ENCODE measurements at regions not wholly inside any gene's neighbourhood (a gene's known extent, or its start where the extent isn't known, plus 50 kb on each side); places are given as distances from the start of the nearest gene placed in this dataset.

DNA sequence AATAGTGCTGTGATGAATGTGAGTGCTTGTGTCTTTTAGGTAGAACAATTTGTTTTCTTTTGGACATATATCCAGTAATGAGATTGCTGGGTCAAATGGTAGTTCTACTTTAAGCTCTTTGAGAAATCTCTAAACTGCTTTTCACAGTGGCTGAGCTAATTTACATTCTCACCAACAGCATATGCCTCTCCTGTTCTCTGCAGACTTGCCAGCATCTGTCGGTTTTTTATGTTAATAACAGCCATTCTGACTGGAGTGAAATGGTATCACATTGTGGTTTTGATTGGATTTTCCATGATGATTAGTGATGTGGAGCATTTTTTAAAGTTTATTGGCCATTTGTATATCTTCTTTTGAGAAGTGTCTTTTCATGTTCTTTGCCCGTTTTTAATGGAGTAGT, 647.3 kb upstream of the ADAMTS5 start:
- WGBS (ENCODE audit: insufficient coverage) = no CpG with 5 or more reads among the region's 2 CpGs
- Mint-ChIP-seq H3K27ac (no peak overlapping the region), H3K4me1 (no peaks in the 10 kb centered on the region), H3K9me3 (peaks cover 0 to 9% (median 4%) of the 10 kb centered on the region in 7 donors), H3K27me3 (ENCODE audit: low read depth in 3 of 3) (peaks cover 0 to 1% (median 0%) of the 10 kb centered on the region in 3 donors), H3K4me3 (no peak overlapping the region), H3K36me3 (no peaks in the 10 kb centered on the region)
- H3K27ac ChIP-seq (ENCODE audit: low read depth in 1 of 2, low read length in 2 of 2) = no peak overlapping the region
- TF ChIP-seq, protein P1, sequence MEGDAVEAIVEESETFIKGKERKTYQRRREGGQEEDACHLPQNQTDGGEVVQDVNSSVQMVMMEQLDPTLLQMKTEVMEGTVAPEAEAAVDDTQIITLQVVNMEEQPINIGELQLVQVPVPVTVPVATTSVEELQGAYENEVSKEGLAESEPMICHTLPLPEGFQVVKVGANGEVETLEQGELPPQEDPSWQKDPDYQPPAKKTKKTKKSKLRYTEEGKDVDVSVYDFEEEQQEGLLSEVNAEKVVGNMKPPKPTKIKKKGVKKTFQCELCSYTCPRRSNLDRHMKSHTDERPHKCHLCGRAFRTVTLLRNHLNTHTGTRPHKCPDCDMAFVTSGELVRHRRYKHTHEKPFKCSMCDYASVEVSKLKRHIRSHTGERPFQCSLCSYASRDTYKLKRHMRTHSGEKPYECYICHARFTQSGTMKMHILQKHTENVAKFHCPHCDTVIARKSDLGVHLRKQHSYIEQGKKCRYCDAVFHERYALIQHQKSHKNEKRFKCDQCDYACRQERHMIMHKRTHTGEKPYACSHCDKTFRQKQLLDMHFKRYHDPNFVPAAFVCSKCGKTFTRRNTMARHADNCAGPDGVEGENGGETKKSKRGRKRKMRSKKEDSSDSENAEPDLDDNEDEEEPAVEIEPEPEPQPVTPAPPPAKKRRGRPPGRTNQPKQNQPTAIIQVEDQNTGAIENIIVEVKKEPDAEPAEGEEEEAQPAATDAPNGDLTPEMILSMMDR (IDR thresholded peaks at IDR 0.05) = no peak
- no peak for DNase-seq
- intact Hi-C loops (cut with micrococcal nuclease) = no loop called here
- no peaks in the 10 kb centered on the region for H4K20me1 ChIP-seq (ENCODE audit: insufficient read depth, low read length)
- H2AFZ ChIP-seq (ENCODE audit: insufficient read depth, low read depth, low read length, poor library complexity, severe bottlenecking) = no peak overlapping the region
- H3K4me3 ChIP-seq (replicated peaks in 1 of 3; ENCODE audit: low read depth in 2 of 3, low read length in 3 of 3) = no peak overlapping the region
- no peaks in the 10 kb centered on the region for H3K79me2 ChIP-seq (ENCODE audit: insufficient read depth, low read length)
- no peaks in the 10 kb centered on the region for H3K4me1 ChIP-seq (ENCODE audit: control insufficient read depth in 1 of 2, insufficient read depth in 2 of 2, low read length in 2 of 2)
- H3K9me3 ChIP-seq (replicated peaks in 1 of 2; ENCODE audit: control insufficient read depth in 1 of 2, insufficient read depth in 1 of 2, low read length in 2 of 2) = peaks cover 0 to 4% of the 10 kb centered on the region in 2 donors
- H3K4me2 ChIP-seq (replicated peaks; ENCODE audit: extremely low read depth, low read length, poor library complexity, severe bottlenecking) = no peak overlapping the region
- H3K9ac ChIP-seq (ENCODE audit: insufficient read depth, low read length, poor library complexity, severe bottlenecking) = no peak overlapping the region
- H3K36me3 ChIP-seq (replicated peaks in 1 of 2; ENCODE audit: control insufficient read depth in 1 of 2, insufficient read depth in 2 of 2, low read length in 2 of 2) = no peaks in the 10 kb centered on the region
- no peaks in the 10 kb centered on the region for H3K27me3 ChIP-seq (ENCODE audit: control insufficient read depth in 2 of 2, insufficient read depth in 2 of 2, low read length in 2 of 2)

DNA sequence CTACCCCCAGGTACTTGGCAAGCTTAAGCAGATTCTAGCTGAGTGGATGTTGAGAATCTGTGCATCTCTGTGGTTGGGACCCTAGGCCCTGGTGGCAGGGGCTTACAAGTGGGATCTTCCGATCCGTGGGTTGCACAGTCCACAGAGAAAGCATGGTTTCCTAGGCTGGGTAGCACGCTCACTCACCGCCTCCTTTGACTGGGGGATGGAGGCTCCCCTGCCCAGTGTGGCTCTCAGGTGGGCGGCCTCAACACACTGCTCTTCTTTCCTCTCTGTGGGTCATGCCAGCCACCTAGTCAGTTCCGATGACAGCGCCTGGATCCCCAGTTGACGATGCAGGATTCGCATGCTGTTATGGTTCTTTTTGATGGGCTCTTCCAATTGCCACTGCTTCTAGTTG, 639.5 kb upstream of the ADAMTS5 start:
- Histone ChIP-seq H3K4me3 (replicated peaks in 1 of 3; ENCODE audit: low read depth in 2 of 3, low read length in 3 of 3) (no peak overlapping the region), H3K79me2 (ENCODE audit: insufficient read depth, low read length) (no peaks in the 10 kb centered on the region), H3K27me3 (ENCODE audit: control insufficient read depth in 2 of 2, insufficient read depth in 2 of 2, low read length in 2 of 2) (no peaks in the 10 kb centered on the region), H3K36me3 (replicated peaks in 1 of 2; ENCODE audit: control insufficient read depth in 1 of 2, insufficient read depth in 2 of 2, low read length in 2 of 2) (no peaks in the 10 kb centered on the region), H3K27ac (ENCODE audit: low read depth in 1 of 2, low read length in 2 of 2) (no peak overlapping the region), H3K4me2 (replicated peaks; ENCODE audit: extremely low read depth, low read length, poor library complexity, severe bottlenecking) (no peak overlapping the region), H3K9ac (ENCODE audit: insufficient read depth, low read length, poor library complexity, severe bottlenecking) (no peak overlapping the region), H4K20me1 (ENCODE audit: insufficient read depth, low read length) (no peaks in the 10 kb centered on the region), H2AFZ (ENCODE audit: insufficient read depth, low read depth, low read length, poor library complexity, severe bottlenecking) (no peak overlapping the region), H3K9me3 (replicated peaks in 1 of 2; ENCODE audit: control insufficient read depth in 1 of 2, insufficient read depth in 1 of 2, low read length in 2 of 2) (peaks cover 13 to 17% of the 10 kb centered on the region in 2 donors), H3K4me1 (ENCODE audit: control insufficient read depth in 1 of 2, insufficient read depth in 2 of 2, low read length in 2 of 2) (no peaks in the 10 kb centered on the region)
- WGBS (ENCODE audit: insufficient coverage) = 97% methylated on average over 5 of the region's 9 CpGs
- Mint-ChIP-seq H3K4me1 (no peaks in the 10 kb centered on the region), H3K27ac (no peak overlapping the region), H3K9me3 (peaks cover 3 to 13% (median 7%) of the 10 kb centered on the region in 7 donors), H3K27me3 (ENCODE audit: low read depth in 3 of 3) (peaks cover 0 to under 1% (median 0%) of the 10 kb centered on the region in 3 donors), H3K36me3 (no peaks in the 10 kb centered on the region), H3K4me3 (no peak overlapping the region)
- TF ChIP-seq, protein P1 (IDR thresholded peaks at IDR 0.05) = no peak
- intact Hi-C loops (cut with micrococcal nuclease) = no loop called here
- DNase-seq = no peak
